B cell (primary cell): ENCODE measurements at regions not wholly inside any gene's neighbourhood (a gene's known extent, or its start where the extent isn't known, plus 50 kb on each side); places are given as distances from the start of the nearest gene placed in this dataset.

Experiments used
- ATAC-seq: fragments of 200-7000 bp; cut with Tn5 transposase; one replicate; pipeline ENCODE4 v1.10.0; 2021; ENCODE audit warnings: low read depth, mild to moderate bottlenecking, moderate number of reproducible peaks, moderate library complexity
- CTCF ChIA-PET: fragments of 350-600 bp; sonication (Branson Sonifier 250); formaldehyde crosslinking; loops from one replicate; lab custom pipeline; 2021; ENCODE audit warnings: antibody characterized with exemption, inconsistent platforms; lab: Charles Lee
- POLR2A ChIA-PET: fragments of 350-600 bp; sonication (Branson Sonifier 250); formaldehyde crosslinking; loops from one replicate; lab custom pipeline; 2021; ENCODE audit warnings: antibody characterized with exemption; lab: Charles Lee
- DNase-seq: peaks from one replicate; pipeline ENCODE4 v3.0.0; 2013
- H2AFZ ChIP-seq: 2 replicates; pipeline ENCODE4 v1.6.1; 2012; ENCODE audit warnings: mild to moderate bottlenecking, low read depth, low read length; ENCODE audit not compliant: insufficient read depth, poor library complexity, severe bottlenecking
- H3K27ac ChIP-seq, 2 donors: 1 replicate in 1 of 2; 2 replicates in 1 of 2; pipeline ENCODE4 v1.5.1; 2012 to 2013; ENCODE audit warnings: low read length in 2 of 2, mild to moderate bottlenecking in 2 of 2, moderate library complexity in 1 of 2
- H3K27me3 ChIP-seq, 4 experiments: fragments of 200-600 bp in 1 of 4; sonication (generic) in 1 of 4; replicated peaks in 1 of 4; 1 replicate in 2 of 4; 2 replicates in 2 of 4; pipeline versions ENCODE4 v1.6.1 to v1.7.0; 2013 to 2016; ENCODE audit warnings: low read length in 3 of 4, mild to moderate bottlenecking in 2 of 4, mixed read lengths in 1 of 4, moderate library complexity in 1 of 4; ENCODE audit not compliant: insufficient read depth in 4 of 4, control insufficient read depth in 3 of 4; ENCODE audit errors: control extremely low read depth in 1 of 4
- H3K36me3 ChIP-seq, 2 experiments: replicated peaks in 1 of 2; 1 replicate in 1 of 2; 2 replicates in 1 of 2; pipeline versions ENCODE4 v1.6.1 to v1.7.1; 2013; ENCODE audit warnings: low read length in 1 of 2; ENCODE audit not compliant: insufficient read depth in 2 of 2, control insufficient read depth in 1 of 2; ENCODE audit errors: control extremely low read depth in 1 of 2, extremely low read depth in 1 of 2
- H3K4me1 ChIP-seq, 2 donors: fragments of 200-600 bp in 1 of 2; sonication (generic) in 1 of 2; 1 replicate in 1 of 2; 2 replicates in 1 of 2; pipeline versions ENCODE4 v1.5.1 to v1.6.1; 2013 to 2017; ENCODE audit warnings: low read length in 2 of 2; ENCODE audit not compliant: control insufficient read depth in 2 of 2, insufficient read depth in 2 of 2
- H3K4me2 ChIP-seq: replicated peaks from 2 replicates; pipeline ENCODE3; 2012; ENCODE audit warnings: mild to moderate bottlenecking, low read depth, low read length; ENCODE audit not compliant: poor library complexity, severe bottlenecking
- H3K4me3 ChIP-seq, 5 experiments: fragments of 200-600 bp in 1 of 5; sonication (generic) in 1 of 5; 1 replicate in 3 of 5; 2 replicates in 2 of 5; pipeline versions ENCODE4 v1.5.1 to v1.7.0; 2011 to 2016; ENCODE audit warnings: low read length in 4 of 5, mild to moderate bottlenecking in 4 of 5, low read depth in 2 of 5, control low read depth in 1 of 5, moderate library complexity in 1 of 5; ENCODE audit not compliant: insufficient read depth in 1 of 5; ENCODE audit errors: control extremely low read depth in 1 of 5, extremely low read depth in 1 of 5
- H3K79me2 ChIP-seq: fragments of 200-600 bp; sonication (generic); one replicate; pipeline ENCODE4 v1.6.0; 2016; ENCODE audit warnings: low read length; ENCODE audit not compliant: control insufficient read depth, insufficient read depth
- H3K9ac ChIP-seq: fragments of 200-600 bp; sonication (generic); 2 replicates; pipeline ENCODE4 v1.6.1; 2017; ENCODE audit warnings: mild to moderate bottlenecking, low read length, moderate library complexity
- H3K9me3 ChIP-seq, 3 donors: one replicate each; pipeline versions ENCODE4 v1.6.1 to v1.7.1; 2013; ENCODE audit warnings: low read length in 2 of 3; ENCODE audit not compliant: control insufficient read depth in 2 of 3, insufficient read depth in 1 of 3; ENCODE audit errors: control extremely low read depth in 1 of 3
- H4K20me1 ChIP-seq: 2 replicates; pipeline ENCODE4 v1.6.0; 2012; ENCODE audit warnings: mild to moderate bottlenecking, low read length; ENCODE audit not compliant: insufficient read depth, control insufficient read depth, poor library complexity, severe bottlenecking
- H3K27ac Mint-ChIP-seq: one replicate; pipeline ENCODE4 v1.8.0; 2021; ENCODE audit warnings: mixed read lengths
- H3K27me3 Mint-ChIP-seq: one replicate; pipeline ENCODE4 v1.8.0; 2021; ENCODE audit warnings: mixed read lengths
- H3K4me1 Mint-ChIP-seq: one replicate; pipeline ENCODE4 v1.8.0; 2021; ENCODE audit warnings: mixed read lengths
- H3K4me3 Mint-ChIP-seq: one replicate; pipeline ENCODE4 v1.8.0; 2021; ENCODE audit warnings: mixed read lengths
- H3K9me3 Mint-ChIP-seq: one replicate; pipeline ENCODE4 v1.8.0; 2022; ENCODE audit warnings: mixed read lengths; ENCODE audit not compliant: insufficient read depth
- CTCF ChIP-seq: fragments of 200-600 bp; IDR thresholded peaks from one replicate; pipeline ENCODE4 v1.8.0; 2022; ENCODE audit warnings: antibody characterized with exemption, mild to moderate bottlenecking
- EZH2 ChIP-seq: IDR thresholded peaks from 2 replicates; pipeline ENCODE4 v1.6.1; 2012; ENCODE audit warnings: borderline replicate concordance, low read depth, mild to moderate bottlenecking, moderate library complexity, low read length; ENCODE audit not compliant: insufficient read depth, poor library complexity, severe bottlenecking
- WGBS: methylation state at CpG from one replicate; pipeline ENCODE4 v1.1.5; 2013; ENCODE audit warnings: missing lambda C conversion rate; ENCODE audit not compliant: insufficient coverage; 5-methylcytosine and 5-hydroxymethylcytosine counted together
- intact Hi-C: fragments of 100-400 bp; cut with micrococcal nuclease; formaldehyde crosslinking; loops from one replicate; pipeline ENCODE4 v1.10.0; 2022

GRCh38 chr2:224178056-224178455, 139.0 kb upstream of the SERPINE2 start:
- no peak overlapping the region for H3K27ac Mint-ChIP-seq
- no peak overlapping the region for H3K27ac ChIP-seq
- H3K9me3 ChIP-seq = no peaks in the 10 kb centered on the region
- 90% methylated on average over 2 of the region's 4 CpGs for WGBS
- H3K79me2 ChIP-seq = no peaks in the 10 kb centered on the region
- H3K4me3 Mint-ChIP-seq = no peak overlapping the region
- no peak overlapping the region for H2AFZ ChIP-seq
- no peak overlapping the region for H3K4me2 ChIP-seq
- no peaks in the 10 kb centered on the region for H3K4me1 ChIP-seq
- ATAC-seq = no peak
- ChIA-PET POLR2A (no interaction called here), CTCF (no interaction called here)
- peaks cover 11% of the 10 kb centered on the region for H3K27me3 Mint-ChIP-seq
- no peaks in the 10 kb centered on the region for H4K20me1 ChIP-seq
- H3K4me1 Mint-ChIP-seq = no peaks in the 10 kb centered on the region
- H3K27me3 ChIP-seq = peaks cover 0 to 5% (median 2%) of the 10 kb centered on the region in 4 experiments
- no peak overlapping the region for H3K4me3 ChIP-seq
- DNase-seq = no peak
- H3K36me3 ChIP-seq = no peaks in the 10 kb centered on the region
- H3K9me3 Mint-ChIP-seq = no peaks in the 10 kb centered on the region
- intact Hi-C loops = no loop called here
- no peak overlapping the region for H3K9ac ChIP-seq
- TF ChIP-seq CTCF = no peak
- no peak for TF ChIP-seq EZH2

GRCh38 chr2:224175538-224175937, 136.5 kb upstream of the SERPINE2 start:
- no peaks in the 10 kb centered on the region for H3K79me2 ChIP-seq
- no peaks in the 10 kb centered on the region for H3K36me3 ChIP-seq
- H3K27ac Mint-ChIP-seq = no peak overlapping the region
- no peaks in the 10 kb centered on the region for H3K4me1 ChIP-seq
- no peak for TF ChIP-seq CTCF
- TF ChIP-seq EZH2 = no peak
- no peaks in the 10 kb centered on the region for H3K9me3 ChIP-seq
- 58% methylated on average over 2 of the region's 2 CpGs for WGBS
- H2AFZ ChIP-seq = no peak overlapping the region
- intact Hi-C loops = no loop called here
- H3K4me3 ChIP-seq = no peak overlapping the region
- H3K27ac ChIP-seq = no peak overlapping the region
- CTCF ChIA-PET = no interaction called here
- DNase-seq = no peak
- POLR2A ChIA-PET = no interaction called here
- peaks cover 5% of the 10 kb centered on the region for H3K27me3 Mint-ChIP-seq
- H4K20me1 ChIP-seq = no peaks in the 10 kb centered on the region
- no peak overlapping the region for H3K9ac ChIP-seq
- no peak overlapping the region for H3K4me2 ChIP-seq
- no peaks in the 10 kb centered on the region for H3K4me1 Mint-ChIP-seq
- no peak overlapping the region for H3K4me3 Mint-ChIP-seq
- H3K27me3 ChIP-seq = peaks cover 0 to 5% (median 2%) of the 10 kb centered on the region in 4 experiments
- ATAC-seq = no peak
- H3K9me3 Mint-ChIP-seq = no peaks in the 10 kb centered on the region
